NCI-H82 (cell line): ENCODE measurements at regions not wholly inside any gene's neighbourhood (a gene's known extent, or its start where the extent isn't known, plus 50 kb on each side); places are given as distances from the start of the nearest gene placed in this dataset.
"Not testable (repeated sequence)": the region's sequence is repeated elsewhere in the genome, so short reads cannot be mapped to it uniquely, and the experiment has no call there.

ENCODE experiments used
- DNase-seq: peaks from one replicate; lab custom pipeline; 2025; lab: John Stamatoyannopoulos, UW

GRCh38 chr1:172754609-172755008 is 95.7 kb downstream of the FASLG start:
- no peak for DNase-seq

GRCh38 chr1:172755099-172755498 is 96.2 kb downstream of the FASLG start:
- no peak for DNase-seq

GRCh38 chr1:172756024-172756423 is 97.1 kb downstream of the FASLG start:
- no peak for DNase-seq

GRCh38 chr1:172758259-172758658 is 99.4 kb downstream of the FASLG start:
- DNase-seq: no peak

GRCh38 chr1:172760121-172760520 is 101.2 kb downstream of the FASLG start:
- no peak for DNase-seq

GRCh38 chr1:172761581-172762486 is 102.9 kb downstream of the FASLG start:
- DNase-seq: no peak

- DNase-seq: no peak
These were observed 104.2 kb downstream of the FASLG start for GRCh38 chr1:172763057-172763456.

GRCh38 chr1:172764378-172764777 is 105.5 kb downstream of the FASLG start:
- DNase-seq: no peak

- no peak for DNase-seq
These were observed 107.6 kb downstream of the FASLG start for GRCh38 chr1:172766462-172766861.

- no peak for DNase-seq
These were observed 111.2 kb downstream of the FASLG start for GRCh38 chr1:172770071-172770470.

- no peak for DNase-seq
These were observed 115.7 kb downstream of the FASLG start for GRCh38 chr1:172774561-172774960.

- no peak for DNase-seq
These were observed 116.7 kb downstream of the FASLG start for GRCh38 chr1:172775606-172776005.

GRCh38 chr1:172776071-172776470 is 117.2 kb downstream of the FASLG start:
- DNase-seq: no peak

GRCh38 chr1:172777767-172778166 is 118.9 kb downstream of the FASLG start:
- no peak for DNase-seq

- DNase-seq: no peak
These were observed 119.9 kb downstream of the FASLG start for GRCh38 chr1:172778456-172779455.

- no peak for DNase-seq
These were observed 120.6 kb downstream of the FASLG start for GRCh38 chr1:172779491-172779890.

GRCh38 chr1:172781513-172782140 is 122.7 kb downstream of the FASLG start:
- no peak for DNase-seq

GRCh38 chr1:172789840-172790239 is 130.9 kb downstream of the FASLG start:
- DNase-seq: no peak

GRCh38 chr1:172790245-172790644 is 131.3 kb downstream of the FASLG start:
- DNase-seq: no peak

- DNase-seq: no peak
These were observed 134.9 kb downstream of the FASLG start for GRCh38 chr1:172793823-172794222.

- DNase-seq: no peak
These were observed 136.8 kb downstream of the FASLG start for GRCh38 chr1:172795741-172796140.

GRCh38 chr1:172799804-172800203 is 140.9 kb downstream of the FASLG start:
- DNase-seq: not testable (repeated sequence)
